ENCODE measurements at regions not wholly inside any gene's neighbourhood (a gene's known extent, or its start where the extent isn't known, plus 50 kb on each side); places are given as distances from the start of the nearest gene placed in this dataset.

DNA sequence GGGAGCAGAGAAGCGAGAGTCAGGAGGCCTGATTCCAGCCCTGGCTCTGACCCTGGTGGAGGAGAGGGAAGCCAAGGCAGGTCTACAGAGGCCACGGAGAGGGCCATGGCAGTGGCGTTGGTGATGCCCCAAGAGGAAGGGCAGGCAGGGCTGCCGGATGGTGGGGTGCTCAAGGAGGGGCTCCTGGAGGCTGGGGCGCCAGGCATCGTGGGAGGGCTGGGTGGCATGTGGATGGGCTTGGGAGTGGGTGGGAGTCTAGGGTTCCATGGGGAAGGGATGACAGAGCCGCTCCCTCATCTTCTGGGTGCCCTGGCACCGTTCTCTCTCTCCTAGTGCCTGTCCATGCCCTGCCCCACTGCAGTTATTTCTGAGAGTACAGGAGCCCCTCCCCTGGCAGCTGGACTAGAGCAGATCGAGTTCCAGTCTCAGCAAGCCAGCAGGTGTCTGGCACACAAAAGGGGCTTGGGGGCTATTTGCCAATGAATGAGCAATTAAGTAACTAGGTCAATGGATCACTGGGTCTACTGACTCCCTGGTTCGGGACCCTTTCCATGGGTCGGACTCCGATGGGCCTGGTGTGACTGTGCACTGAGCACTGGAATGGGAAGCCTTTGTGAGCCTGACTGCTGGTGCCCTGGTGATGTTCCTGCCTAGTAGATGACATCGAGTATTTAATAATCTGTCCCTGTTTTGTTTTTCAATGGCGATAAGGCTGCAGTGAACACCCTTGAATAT is 570.0 kb downstream of the TBC1D22A start:
- TF ChIP-seq CTCF (IDR thresholded peaks at IDR 0.05), result no peak
- TF ChIP-seq TCF7L2 (IDR thresholded peaks at IDR 0.05; ENCODE audit: low read depth, low read length), result no peak
- TF ChIP-seq, protein P1, sequence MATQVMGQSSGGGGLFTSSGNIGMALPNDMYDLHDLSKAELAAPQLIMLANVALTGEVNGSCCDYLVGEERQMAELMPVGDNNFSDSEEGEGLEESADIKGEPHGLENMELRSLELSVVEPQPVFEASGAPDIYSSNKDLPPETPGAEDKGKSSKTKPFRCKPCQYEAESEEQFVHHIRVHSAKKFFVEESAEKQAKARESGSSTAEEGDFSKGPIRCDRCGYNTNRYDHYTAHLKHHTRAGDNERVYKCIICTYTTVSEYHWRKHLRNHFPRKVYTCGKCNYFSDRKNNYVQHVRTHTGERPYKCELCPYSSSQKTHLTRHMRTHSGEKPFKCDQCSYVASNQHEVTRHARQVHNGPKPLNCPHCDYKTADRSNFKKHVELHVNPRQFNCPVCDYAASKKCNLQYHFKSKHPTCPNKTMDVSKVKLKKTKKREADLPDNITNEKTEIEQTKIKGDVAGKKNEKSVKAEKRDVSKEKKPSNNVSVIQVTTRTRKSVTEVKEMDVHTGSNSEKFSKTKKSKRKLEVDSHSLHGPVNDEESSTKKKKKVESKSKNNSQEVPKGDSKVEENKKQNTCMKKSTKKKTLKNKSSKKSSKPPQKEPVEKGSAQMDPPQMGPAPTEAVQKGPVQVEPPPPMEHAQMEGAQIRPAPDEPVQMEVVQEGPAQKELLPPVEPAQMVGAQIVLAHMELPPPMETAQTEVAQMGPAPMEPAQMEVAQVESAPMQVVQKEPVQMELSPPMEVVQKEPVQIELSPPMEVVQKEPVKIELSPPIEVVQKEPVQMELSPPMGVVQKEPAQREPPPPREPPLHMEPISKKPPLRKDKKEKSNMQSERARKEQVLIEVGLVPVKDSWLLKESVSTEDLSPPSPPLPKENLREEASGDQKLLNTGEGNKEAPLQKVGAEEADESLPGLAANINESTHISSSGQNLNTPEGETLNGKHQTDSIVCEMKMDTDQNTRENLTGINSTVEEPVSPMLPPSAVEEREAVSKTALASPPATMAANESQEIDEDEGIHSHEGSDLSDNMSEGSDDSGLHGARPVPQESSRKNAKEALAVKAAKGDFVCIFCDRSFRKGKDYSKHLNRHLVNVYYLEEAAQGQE (IDR thresholded peaks at IDR 0.05; ENCODE audit: insufficient read depth in 1 of 2, low read depth in 2 of 2, low read length in 1 of 2), result no peak
- no peak for TF ChIP-seq SIN3A (IDR thresholded peaks at IDR 0.05; ENCODE audit: borderline replicate concordance, insufficient read depth, low read depth, low read length)
- no peak for TF ChIP-seq POLR2AphosphoS5 (IDR thresholded peaks at IDR 0.05; ENCODE audit: low read depth, low read length)

Measured in Panc1 (cell line).